GM21447 (cell line): ENCODE measurements at regions not wholly inside any gene's neighbourhood (a gene's known extent, or its start where the extent isn't known, plus 50 kb on each side); places are given as distances from the start of the nearest gene placed in this dataset.
A peak's percentile ranks its signal among the peaks of the same experiment; 100 is the strongest.

Experiments used
- ATAC-seq: cut with Tn5 transposase; IDR thresholded peaks from one replicate; pipeline ENCODE4 v1.9.1; 2021; ENCODE audit not compliant: unreplicated experiment

DNA sequence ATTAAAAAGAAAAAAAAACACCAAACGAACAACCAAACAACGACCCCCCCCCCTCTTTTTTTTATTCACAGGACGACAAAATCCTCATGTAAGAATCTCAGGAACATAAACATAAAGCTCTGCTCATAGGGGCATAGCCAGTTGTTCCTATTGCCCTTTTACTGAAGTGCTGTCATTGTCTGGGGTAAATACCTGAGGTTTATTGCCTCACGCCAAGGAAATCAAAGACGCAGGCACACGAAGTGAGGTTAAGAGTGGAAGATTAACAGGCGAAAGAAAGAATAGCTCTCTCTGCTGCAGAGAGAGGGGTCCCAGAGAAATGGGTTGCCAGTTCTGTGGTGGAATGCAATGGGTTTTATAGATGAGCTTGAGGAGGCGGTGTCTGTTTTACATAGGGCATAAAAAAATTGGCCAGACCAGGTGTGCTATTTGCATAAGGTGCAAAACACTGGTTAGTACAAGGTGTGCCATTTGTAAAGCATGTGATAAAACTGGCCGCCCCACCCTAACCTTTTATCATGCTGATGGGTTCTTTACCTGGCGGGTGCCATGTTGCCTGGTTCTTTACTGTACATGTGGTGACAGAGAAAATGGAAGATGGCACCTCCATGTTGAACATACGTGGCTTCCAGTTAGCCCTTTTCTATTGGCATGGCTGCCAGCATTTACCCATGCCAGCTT is 257.6 kb upstream of the ZPLD1 start:
- ATAC-seq, result no peak

DNA sequence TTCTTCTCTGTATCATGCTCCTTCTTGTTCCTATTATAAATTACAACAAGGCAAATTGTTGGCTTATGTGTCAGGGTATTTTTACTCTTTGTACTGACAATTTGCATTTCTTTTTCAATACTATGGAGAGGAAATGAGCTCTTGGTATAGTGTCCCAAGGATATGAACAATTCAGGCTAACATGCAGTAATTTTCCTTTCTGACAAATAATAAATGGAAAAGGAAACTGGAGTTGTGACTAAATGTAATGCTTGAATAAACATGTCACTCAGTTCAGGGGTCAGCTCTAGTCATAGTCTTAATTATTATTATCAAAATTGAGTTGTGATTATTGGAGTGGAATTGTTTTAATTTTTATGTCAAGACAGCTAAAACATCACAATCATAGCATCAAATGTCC is 256.0 kb upstream of the ZPLD1 start:
- ATAC-seq, result no peak

- ATAC-seq, result peak; percentile 62
These were observed 255.3 kb upstream of the ZPLD1 start for GRCh38 chr3:102179326-102180177.

- ATAC-seq, result peak; percentile 41
These were observed 254.4 kb upstream of the ZPLD1 start for GRCh38 chr3:102180280-102180931.

DNA sequence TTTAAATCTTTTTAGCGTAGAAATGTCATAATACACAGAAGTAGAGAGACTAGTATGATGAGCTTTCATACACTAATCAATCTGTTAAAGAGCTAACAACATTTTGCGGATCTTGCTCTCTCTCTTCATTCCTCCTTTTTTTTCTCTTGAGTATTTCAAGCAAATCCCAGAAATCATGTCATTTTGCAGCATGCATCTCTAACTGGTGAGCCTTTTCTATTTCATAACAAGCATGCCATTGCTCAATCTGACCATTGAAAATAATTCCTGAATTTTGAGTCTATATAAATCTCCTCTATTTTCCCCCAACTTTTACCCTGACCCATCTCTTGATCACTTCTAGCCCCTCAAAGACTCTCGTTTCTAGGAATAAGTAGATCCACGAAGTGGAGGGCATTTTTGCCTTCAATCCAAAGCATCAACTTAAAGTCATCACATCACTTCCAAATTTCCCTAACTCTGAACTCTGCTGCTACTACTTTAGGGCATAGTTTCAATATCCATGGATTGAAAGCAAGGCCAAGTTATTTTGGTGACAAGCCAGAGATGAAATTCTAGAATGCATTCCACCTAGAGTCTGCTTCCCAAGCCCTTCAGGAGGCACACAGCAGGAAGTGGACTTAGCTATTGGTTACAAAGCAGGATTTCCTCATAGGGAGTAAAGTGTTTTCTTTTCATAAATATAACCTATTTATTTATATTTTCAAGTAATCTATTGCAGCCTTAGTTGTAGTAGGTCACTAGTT is 253.5 kb upstream of the ZPLD1 start:
- no peak for ATAC-seq

GRCh38 chr3:102182162-102182561 is 252.7 kb upstream of the ZPLD1 start:
- no peak for ATAC-seq

GRCh38 chr3:102183186-102183585 is 251.6 kb upstream of the ZPLD1 start:
- no peak for ATAC-seq

DNA sequence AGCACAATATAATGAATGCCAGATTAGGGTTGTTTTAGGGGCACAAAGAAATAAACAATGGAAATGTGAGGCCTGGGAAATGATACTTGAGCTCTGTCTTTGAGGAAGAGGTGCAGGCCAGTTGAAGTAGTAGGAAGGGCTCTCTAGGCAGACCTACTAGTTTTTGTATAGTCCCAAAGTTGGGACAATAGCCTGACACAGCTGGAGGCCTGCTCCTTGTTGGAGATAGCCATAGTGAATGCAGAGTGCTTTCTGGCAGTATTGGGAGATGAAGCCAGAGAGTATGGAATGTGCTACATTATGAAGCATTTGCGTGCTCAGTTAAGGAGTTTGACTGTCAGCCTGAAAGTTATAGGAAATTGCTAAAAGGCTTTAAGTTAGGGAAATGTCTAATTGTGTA is 251.2 kb upstream of the ZPLD1 start:
- ATAC-seq, result no peak

- no peak for ATAC-seq
These were observed 245.3 kb upstream of the ZPLD1 start for GRCh38 chr3:102189541-102189940.

GRCh38 chr3:102189956-102190723 is 244.7 kb upstream of the ZPLD1 start:
- ATAC-seq, result no peak

DNA sequence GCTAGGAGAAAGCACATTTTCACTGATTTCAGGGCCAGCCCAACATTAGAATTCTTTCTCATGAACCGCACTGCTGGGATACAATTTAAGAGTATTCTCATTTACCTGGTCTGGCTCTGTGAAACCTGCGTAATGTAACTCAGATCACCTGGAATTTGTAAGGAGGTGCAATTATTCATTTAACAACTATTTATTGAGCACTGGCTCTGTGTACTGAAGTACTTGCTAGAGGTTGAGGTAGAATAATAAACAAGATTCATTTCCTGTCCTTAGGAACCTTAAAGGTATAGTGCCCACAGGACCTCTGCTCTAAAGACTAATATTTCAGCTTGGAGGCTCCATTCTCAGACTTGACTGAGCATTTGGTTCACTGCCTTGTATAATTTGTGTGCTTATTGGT is 242.2 kb upstream of the ZPLD1 start:
- no peak for ATAC-seq

- no peak for ATAC-seq
These were observed 241.6 kb upstream of the ZPLD1 start for GRCh38 chr3:102193255-102193654.

- no peak for ATAC-seq
These were observed 240.8 kb upstream of the ZPLD1 start for GRCh38 chr3:102194001-102194400.

DNA sequence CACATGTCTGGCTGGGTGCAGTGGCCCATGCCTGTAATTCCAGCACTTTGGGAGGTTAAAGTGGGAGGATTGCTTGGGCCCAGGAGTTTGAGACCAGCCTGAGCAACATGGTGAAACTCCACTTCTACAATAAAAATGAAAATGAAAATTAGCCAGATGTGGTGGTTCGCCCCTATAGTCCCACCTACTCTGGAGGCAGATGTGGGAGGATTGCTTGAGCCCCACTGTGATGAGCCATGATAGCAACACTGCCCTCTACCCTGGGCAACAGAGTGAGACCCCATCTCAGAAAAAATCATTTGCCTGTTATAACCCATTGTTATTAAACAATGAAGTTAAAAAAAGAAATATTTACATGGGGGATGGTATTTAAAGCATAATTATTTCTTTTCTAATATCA is 240.1 kb upstream of the ZPLD1 start:
- ATAC-seq, result no peak

DNA sequence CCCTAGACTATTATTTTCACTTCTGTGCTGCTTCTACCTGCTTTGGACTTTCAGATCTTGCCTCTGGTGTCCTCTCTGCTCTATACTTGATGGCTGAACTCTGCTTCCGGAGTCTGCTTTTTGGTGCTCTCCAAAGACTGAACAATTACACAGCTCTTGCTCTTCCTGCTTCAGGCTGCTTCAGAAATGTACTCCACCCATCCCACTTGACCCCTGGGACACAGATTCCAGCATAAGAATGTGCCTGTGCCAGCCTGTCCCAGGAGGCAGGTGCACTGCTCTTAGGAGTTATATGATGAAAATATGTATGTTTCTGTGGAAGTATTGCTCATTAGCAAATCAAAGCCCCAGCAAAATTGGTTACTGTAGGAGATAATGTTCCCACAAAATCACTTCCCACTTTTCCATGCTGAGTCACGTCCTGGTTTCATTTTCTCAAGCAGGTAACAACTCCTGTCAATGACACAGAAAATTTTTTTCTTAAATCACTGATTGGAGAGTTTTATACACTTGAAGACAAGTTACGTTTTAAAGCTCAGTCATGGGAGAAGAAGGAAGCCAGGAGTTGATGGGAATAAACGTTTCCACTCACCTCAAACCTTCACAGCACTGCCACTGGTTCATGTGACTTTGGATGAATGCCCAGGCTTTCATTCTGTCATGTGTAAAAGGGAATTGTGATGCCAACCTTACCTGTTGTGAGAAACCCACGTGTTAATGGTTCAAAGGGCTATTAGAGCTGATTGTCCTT is 239.4 kb upstream of the ZPLD1 start:
- no peak for ATAC-seq

DNA sequence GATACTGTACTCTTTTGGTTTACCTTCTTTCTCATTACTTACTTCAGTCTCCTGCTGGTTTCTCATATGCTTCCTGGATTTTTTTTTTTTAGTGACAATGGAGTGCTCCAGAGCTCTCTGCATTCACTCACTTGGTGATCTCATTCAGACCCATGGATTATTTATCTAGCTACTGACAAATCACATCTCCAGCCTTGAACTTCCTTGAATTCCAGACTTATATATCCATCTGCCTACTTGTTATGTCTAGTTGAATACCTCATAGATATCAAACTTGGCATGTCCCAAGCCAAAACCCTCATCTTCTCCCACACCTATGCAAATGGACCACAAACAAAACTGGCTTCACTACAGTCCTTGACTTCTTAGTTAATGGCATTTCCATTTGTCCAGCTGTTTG is 234.7 kb upstream of the ZPLD1 start:
- no peak for ATAC-seq

DNA sequence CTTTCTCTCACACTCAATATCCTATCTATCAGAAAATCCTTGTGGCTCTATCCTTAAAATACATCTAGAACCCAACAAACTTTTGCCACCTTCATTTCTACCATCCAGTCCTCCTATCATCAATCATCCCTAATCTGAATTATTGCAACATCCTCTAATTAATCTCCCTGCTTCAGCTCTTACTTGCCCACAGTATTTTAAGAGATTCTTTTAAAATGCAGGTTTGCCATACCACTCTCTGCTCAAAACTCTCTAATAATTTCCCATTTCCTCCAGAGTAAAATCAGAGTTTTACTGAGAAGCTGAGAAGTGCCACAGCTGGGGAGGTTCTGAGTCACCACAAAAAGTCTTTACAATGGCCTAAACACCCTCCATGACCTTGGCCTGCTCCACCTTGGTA is 234.3 kb upstream of the ZPLD1 start:
- ATAC-seq, result no peak

DNA sequence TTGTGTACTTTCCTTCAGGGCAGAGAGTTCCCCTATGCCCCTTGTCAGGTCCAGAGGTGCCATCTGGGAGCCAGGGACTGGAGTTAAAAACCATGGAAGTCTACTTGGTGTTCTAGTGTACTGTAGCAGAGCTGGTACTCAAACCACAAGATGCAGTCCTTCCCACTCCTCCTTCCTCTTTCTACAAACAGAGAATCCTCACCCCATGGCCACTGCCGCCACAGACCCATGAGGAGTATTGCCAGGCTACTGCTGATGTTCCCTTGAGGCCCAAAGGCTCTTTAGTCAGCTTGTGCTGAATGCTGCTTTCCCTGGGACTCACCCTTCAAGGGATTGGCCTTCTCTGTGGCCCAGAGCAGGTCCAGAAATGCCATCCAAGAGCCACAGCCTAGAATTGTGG is 229.2 kb upstream of the ZPLD1 start:
- no peak for ATAC-seq

DNA sequence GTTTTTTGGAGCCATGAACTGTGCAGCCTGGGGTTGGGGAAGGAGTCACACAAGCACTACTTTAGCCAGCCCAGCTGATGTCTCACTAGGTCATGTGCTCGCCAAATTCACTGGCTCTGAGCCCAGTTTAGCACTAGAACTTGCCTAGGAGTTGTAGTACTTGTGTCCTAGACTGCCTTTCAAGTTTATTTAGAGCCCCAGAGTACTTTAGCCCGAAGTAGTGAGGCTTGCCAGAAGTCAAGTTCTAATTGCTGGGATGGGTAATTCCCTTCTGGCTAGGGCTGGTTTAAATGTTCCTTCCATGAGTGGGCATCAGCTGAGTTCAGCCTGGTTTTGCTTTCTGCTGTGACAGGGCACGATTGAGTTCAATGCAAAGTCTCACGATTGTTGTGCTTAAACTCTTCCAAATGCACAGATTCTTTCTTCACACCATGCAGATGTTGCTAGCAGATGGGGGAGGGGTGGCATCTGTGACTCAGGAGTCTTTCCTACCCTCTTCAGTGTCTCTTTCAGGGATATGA is 228.2 kb upstream of the ZPLD1 start:
- ATAC-seq, result no peak

DNA sequence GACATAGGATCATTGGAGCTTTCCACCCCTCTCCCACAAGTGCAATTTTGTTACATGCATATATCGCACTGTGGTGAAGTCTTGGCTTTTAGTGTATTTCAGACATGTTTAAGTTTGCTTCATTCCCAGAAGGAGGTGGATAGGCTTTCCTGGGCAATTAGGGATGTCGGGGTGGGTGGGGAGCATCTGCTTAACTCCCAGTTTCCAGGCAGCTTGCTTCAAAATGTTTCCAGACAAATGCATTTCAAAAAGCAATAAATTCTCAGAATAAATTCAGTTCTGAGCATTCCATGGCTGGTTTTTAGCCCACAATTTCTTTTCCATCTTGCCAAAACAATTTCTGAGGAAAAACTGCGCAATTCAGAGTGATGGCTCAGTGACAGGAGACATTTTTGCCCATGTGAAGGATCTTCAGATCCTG is 227.7 kb upstream of the ZPLD1 start:
- no peak for ATAC-seq
